Peyer's patch (tissue), 4 donors: ENCODE measurements at regions not wholly inside any gene's neighbourhood (a gene's known extent, or its start where the extent isn't known, plus 50 kb on each side); places are given as distances from the start of the nearest gene placed in this dataset.

ENCODE experiments used
- CTCF ChIP-seq, 6 experiments: fragments of 450-650 bp in 4 of 6; fragments of 200-600 bp in 2 of 6; sonication (generic) in 1 of 6; IDR thresholded peaks; one replicate each; pipeline ENCODE4 v1.5.1; 2017 to 2019; ENCODE audit warnings: antibody characterized with exemption in 6 of 6, mild to moderate bottlenecking in 3 of 6, moderate library complexity in 1 of 6
- POLR2A ChIP-seq, 2 donors: fragments of 450-650 bp; IDR thresholded peaks; one replicate each; pipeline ENCODE4 v1.5.1; 2017; ENCODE audit warnings: antibody characterized with exemption in 2 of 2, mild to moderate bottlenecking in 2 of 2, moderate library complexity in 2 of 2

GRCh38 chr4:111031596-111031995, 408.7 kb upstream of the PITX2 start:
- TF ChIP-seq CTCF (IDR thresholded peaks at IDR 0.05) (no peak), POLR2A (IDR thresholded peaks at IDR 0.05) (no peak)
